ENCODE measurements at regions not wholly inside any gene's neighbourhood (a gene's known extent, or its start where the extent isn't known, plus 50 kb on each side); places are given as distances from the start of the nearest gene placed in this dataset.
"Not testable (repeated sequence)": the region's sequence is repeated elsewhere in the genome, so short reads cannot be mapped to it uniquely, and the experiment has no call there.

DNA sequence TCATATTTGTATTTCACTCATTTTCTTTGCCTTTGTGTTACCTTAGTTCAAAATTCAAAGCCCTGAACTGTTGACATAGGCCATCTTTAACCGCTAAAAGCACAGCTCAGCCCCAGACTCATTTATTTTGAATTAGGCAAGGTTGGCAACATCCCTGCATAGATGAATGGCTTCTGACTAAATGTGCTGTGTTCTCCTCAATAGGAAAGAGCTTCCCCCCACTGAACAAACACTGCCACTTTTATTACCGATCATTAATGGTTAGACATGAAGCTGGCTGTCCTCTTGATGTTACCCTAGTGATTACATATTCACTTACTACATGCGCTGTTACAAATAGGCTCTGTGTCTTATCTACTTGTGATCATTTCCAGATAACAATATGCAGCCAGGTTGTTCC lies 170.7 kb downstream of the ADCYAP1 start:
- in situ Hi-C loops (cut with HindIII; ENCODE audit: low pct_ligation_motif_present, low sequenced_read_pairs): no loop called here

DNA sequence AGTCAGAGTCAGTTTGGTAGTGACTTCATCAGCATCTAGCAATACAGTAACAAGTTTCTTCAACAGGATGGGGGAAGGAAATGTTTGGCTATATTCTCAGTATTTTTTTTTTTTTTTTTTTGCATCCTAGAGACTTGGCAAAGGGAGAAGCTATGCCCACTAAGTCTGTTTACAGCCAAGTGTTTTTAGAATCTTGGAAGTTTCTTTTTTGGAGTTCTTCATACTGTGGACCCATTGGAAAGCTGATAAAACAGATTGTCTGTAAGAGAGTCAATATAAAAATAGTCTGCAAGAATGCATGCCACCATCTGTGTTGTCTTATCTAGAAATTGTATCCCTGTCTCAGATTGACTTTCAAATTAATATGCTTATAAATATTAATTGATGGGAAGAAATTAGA lies 171.2 kb downstream of the ADCYAP1 start:
- Histone ChIP-seq H3K27ac (no peak overlapping the region), H3K4me3 (ENCODE audit: low read depth, low read length) (no peak overlapping the region), H3K27me3 (replicated peaks) (no peaks in the 10 kb centered on the region), H3K36me3 (replicated peaks) (no peaks in the 10 kb centered on the region)
- TF ChIP-seq, protein P1, sequence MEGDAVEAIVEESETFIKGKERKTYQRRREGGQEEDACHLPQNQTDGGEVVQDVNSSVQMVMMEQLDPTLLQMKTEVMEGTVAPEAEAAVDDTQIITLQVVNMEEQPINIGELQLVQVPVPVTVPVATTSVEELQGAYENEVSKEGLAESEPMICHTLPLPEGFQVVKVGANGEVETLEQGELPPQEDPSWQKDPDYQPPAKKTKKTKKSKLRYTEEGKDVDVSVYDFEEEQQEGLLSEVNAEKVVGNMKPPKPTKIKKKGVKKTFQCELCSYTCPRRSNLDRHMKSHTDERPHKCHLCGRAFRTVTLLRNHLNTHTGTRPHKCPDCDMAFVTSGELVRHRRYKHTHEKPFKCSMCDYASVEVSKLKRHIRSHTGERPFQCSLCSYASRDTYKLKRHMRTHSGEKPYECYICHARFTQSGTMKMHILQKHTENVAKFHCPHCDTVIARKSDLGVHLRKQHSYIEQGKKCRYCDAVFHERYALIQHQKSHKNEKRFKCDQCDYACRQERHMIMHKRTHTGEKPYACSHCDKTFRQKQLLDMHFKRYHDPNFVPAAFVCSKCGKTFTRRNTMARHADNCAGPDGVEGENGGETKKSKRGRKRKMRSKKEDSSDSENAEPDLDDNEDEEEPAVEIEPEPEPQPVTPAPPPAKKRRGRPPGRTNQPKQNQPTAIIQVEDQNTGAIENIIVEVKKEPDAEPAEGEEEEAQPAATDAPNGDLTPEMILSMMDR (IDR thresholded peaks at IDR 0.05; ENCODE audit: low read depth, low read length, missing control alignments): no peak
- in situ Hi-C loops (cut with HindIII; ENCODE audit: low pct_ligation_motif_present, low sequenced_read_pairs): no loop called here
- no peak for DNase-seq

More for the DNA sequence above, 170.7 kb downstream of the ADCYAP1 start:
- Histone ChIP-seq H3K36me3 (replicated peaks) (no peaks in the 10 kb centered on the region), H3K27me3 (replicated peaks) (no peaks in the 10 kb centered on the region), H3K27ac (no peak overlapping the region), H3K4me3 (ENCODE audit: low read depth, low read length) (no peak overlapping the region)
- no peak for DNase-seq
- TF ChIP-seq, protein P1 (IDR thresholded peaks at IDR 0.05; ENCODE audit: low read depth, low read length, missing control alignments): no peak

DNA sequence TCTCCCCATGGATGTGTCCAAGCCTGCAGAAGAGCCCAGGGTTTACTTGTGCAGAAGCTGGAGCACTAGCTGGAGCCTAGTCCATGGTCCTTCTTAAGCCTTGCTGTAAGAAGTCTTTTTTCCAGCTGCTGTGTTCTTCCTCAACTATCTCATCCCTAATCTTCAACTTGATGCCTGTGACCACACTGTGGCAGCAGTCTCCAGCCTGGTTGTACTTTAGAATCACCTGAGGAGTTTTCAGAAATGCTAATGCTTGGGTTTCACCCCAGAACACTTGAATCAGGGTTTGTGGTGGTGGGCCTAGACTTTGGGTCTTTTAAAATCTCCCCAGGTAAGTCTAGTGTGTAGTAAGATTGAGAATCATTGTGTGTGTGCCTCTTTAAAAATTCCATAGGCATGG lies 173.6 kb downstream of the ADCYAP1 start:
- in situ Hi-C loops (cut with HindIII; ENCODE audit: low pct_ligation_motif_present, low sequenced_read_pairs): no loop called here
- TF ChIP-seq, protein P1 (IDR thresholded peaks at IDR 0.05; ENCODE audit: low read depth, low read length, missing control alignments): no peak

DNA sequence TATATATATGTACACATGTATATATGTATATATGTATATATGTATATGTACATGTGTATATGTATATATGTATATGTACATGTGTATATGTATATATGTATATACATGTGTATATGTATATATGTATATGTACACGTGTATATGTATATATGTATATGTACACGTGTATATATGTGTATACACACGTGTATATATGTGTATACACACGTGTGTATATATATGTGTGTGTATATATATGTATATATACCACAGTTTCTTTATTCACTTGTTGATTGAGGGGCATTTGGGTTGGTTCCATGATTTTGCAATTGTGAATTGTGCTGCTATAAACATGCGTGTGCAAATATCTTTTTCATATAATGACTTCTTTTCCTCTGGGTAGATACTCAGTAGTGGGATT lies 179.0 kb downstream of the ADCYAP1 start:
- in situ Hi-C loops (cut with HindIII; ENCODE audit: low pct_ligation_motif_present, low sequenced_read_pairs); DNase-seq: not testable (repeated sequence)

More for the DNA sequence above, 173.6 kb downstream of the ADCYAP1 start:
- no peaks in the 10 kb centered on the region for H3K36me3 ChIP-seq (replicated peaks)
- no peak for DNase-seq
- no peaks in the 10 kb centered on the region for H3K27me3 ChIP-seq (replicated peaks)
- H3K4me3 ChIP-seq (ENCODE audit: low read depth, low read length): no peak overlapping the region
- H3K27ac ChIP-seq: no peak overlapping the region

DNA sequence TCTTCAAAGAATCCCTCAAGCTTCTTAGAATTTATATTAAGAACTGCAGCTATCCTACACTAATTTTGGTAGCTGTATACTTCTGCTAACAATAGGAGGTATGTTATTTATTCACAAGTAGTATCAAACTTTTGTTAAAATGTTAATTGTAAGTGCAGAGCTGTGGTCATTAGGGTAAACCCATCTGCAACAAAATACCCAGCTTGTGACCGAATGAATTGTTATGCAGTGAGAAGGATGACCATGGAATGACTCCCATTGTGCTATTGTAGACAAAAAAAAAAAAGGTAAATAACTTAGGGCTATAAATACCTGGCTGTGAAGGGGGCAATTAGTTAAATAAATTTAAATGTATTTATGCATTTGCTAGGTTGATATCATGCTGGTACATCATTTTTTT lies 186.1 kb downstream of the ADCYAP1 start:
- H3K27me3 ChIP-seq (replicated peaks): no peaks in the 10 kb centered on the region
- H3K36me3 ChIP-seq (replicated peaks): no peaks in the 10 kb centered on the region
- H3K4me3 ChIP-seq (ENCODE audit: low read depth, low read length): no peak overlapping the region
- no peak for DNase-seq
- TF ChIP-seq, protein P1 (IDR thresholded peaks at IDR 0.05; ENCODE audit: low read depth, low read length, missing control alignments): no peak
- no peak overlapping the region for H3K27ac ChIP-seq
- in situ Hi-C loops (cut with HindIII; ENCODE audit: low pct_ligation_motif_present, low sequenced_read_pairs): no loop called here

More for the DNA sequence above, 179.0 kb downstream of the ADCYAP1 start:
- not testable (repeated sequence) for H3K4me3 ChIP-seq (ENCODE audit: low read depth, low read length); H3K36me3 ChIP-seq (replicated peaks); H3K27me3 ChIP-seq (replicated peaks); H3K27ac ChIP-seq

DNA sequence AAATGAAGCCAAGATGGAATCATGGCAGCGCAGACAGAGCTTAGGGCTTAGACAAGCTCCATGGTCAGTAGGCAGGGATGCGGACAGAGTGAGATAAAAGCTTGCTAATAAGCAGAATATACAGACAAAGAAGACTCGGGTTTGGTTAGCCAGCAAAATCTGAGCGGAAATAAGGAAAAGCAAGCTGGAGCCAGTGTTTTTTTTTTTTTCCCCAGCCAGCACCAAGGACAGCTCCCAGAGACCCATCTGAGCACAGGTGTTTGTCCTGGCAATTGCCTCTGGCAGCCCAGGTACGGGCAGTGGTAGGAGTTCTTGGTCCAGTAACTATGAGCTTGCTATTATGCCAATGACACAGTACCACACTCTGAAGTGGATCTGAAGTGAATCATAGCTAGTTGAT lies 187.6 kb downstream of the ADCYAP1 start:
- no peaks in the 10 kb centered on the region for H3K36me3 ChIP-seq (replicated peaks)
- in situ Hi-C loops (cut with HindIII; ENCODE audit: low pct_ligation_motif_present, low sequenced_read_pairs): no loop called here
- no peak overlapping the region for H3K27ac ChIP-seq
- no peak overlapping the region for H3K4me3 ChIP-seq (ENCODE audit: low read depth, low read length)
- TF ChIP-seq, protein P1 (IDR thresholded peaks at IDR 0.05; ENCODE audit: low read depth, low read length, missing control alignments): no peak
- H3K27me3 ChIP-seq (replicated peaks): no peaks in the 10 kb centered on the region
- no peak for DNase-seq
